Stimulated activated memory B cell treated with anti-CD40 and anti-IgM and Interleukin-4, amounts not matched to agents 10 μg/mL and 1 μg/mL and 100 μg/mL, for 72 hours (primary cell): ENCODE measurements at regions not wholly inside any gene's neighbourhood (a gene's known extent, or its start where the extent isn't known, plus 50 kb on each side); places are given as distances from the start of the nearest gene placed in this dataset.
"Not testable (repeated sequence)": the region's sequence is repeated elsewhere in the genome, so short reads cannot be mapped to it uniquely, and the experiment has no call there.

Source experiments
- ATAC-seq: fragments of 150-1000 bp; cut with Tn5 transposase; 2 replicates; pipeline ENCODE4 v1.10.0; 2021
- H3K27ac Mint-ChIP-seq: one replicate; pipeline ENCODE4 v1.8.0; 2022; ENCODE audit warnings: mild to moderate bottlenecking, mixed read lengths
- H3K27me3 Mint-ChIP-seq: one replicate; pipeline ENCODE4 v1.8.0; 2022; ENCODE audit warnings: mixed read lengths
- H3K36me3 Mint-ChIP-seq: one replicate; pipeline ENCODE4 v1.8.0; 2022; ENCODE audit warnings: mixed read lengths
- H3K4me1 Mint-ChIP-seq: one replicate; pipeline ENCODE4 v1.8.0; 2022; ENCODE audit warnings: mixed read lengths
- H3K4me3 Mint-ChIP-seq: one replicate; pipeline ENCODE4 v1.8.0; 2022; ENCODE audit warnings: mild to moderate bottlenecking, moderate library complexity, mixed read lengths
- H3K9me3 Mint-ChIP-seq: one replicate; pipeline ENCODE4 v1.8.0; 2022; ENCODE audit warnings: mixed read lengths

GRCh38 chr13:70544706-70545105, 436.5 kb upstream of the KLHL1 start:
- H3K27ac Mint-ChIP-seq = no peak overlapping the region
- no peaks in the 10 kb centered on the region for H3K27me3 Mint-ChIP-seq
- no peaks in the 10 kb centered on the region for H3K36me3 Mint-ChIP-seq
- no peaks in the 10 kb centered on the region for H3K4me1 Mint-ChIP-seq
- ATAC-seq = no peak
- no peak overlapping the region for H3K4me3 Mint-ChIP-seq
- H3K9me3 Mint-ChIP-seq = no peaks in the 10 kb centered on the region

DNA sequence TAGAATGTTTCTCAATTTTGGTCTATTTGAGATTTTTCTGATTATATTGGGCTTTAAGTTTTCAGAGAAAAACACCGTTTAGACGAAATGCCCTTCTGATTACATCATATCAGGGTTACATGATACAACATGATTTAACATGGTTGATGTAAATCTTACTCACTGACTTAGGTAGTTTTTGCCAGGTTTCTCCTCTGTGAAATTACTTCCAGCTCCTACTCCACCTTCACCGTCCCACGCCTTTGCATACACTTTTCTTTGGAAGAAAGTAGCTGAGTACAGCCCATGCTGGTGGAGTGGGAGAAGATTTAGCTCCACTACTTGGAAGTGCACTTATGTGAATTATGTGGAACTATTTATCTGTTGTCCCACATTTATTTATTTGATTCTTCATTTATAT, 433.2 kb upstream of the KLHL1 start:
- Mint-ChIP-seq H3K9me3 (peaks cover 4% of the 10 kb centered on the region), H3K4me3 (no peak overlapping the region), H3K4me1 (no peaks in the 10 kb centered on the region), H3K36me3 (no peaks in the 10 kb centered on the region), H3K27me3 (no peaks in the 10 kb centered on the region), H3K27ac (no peak overlapping the region)
- no peak for ATAC-seq

GRCh38 chr13:70534466-70534865, 426.2 kb upstream of the KLHL1 start:
- peaks cover 7% of the 10 kb centered on the region for H3K9me3 Mint-ChIP-seq
- H3K4me1 Mint-ChIP-seq = no peaks in the 10 kb centered on the region
- no peak overlapping the region for H3K27ac Mint-ChIP-seq
- ATAC-seq = no peak
- H3K36me3 Mint-ChIP-seq = no peaks in the 10 kb centered on the region
- H3K27me3 Mint-ChIP-seq = no peaks in the 10 kb centered on the region
- no peak overlapping the region for H3K4me3 Mint-ChIP-seq

- Mint-ChIP-seq H3K27ac (no peak overlapping the region), H3K36me3 (no peaks in the 10 kb centered on the region), H3K4me3 (no peak overlapping the region), H3K9me3 (peaks cover 2% of the 10 kb centered on the region), H3K27me3 (no peaks in the 10 kb centered on the region), H3K4me1 (no peaks in the 10 kb centered on the region)
- no peak for ATAC-seq
Observed at GRCh38 chr13:70529652-70530051, 421.4 kb upstream of the KLHL1 start.

DNA sequence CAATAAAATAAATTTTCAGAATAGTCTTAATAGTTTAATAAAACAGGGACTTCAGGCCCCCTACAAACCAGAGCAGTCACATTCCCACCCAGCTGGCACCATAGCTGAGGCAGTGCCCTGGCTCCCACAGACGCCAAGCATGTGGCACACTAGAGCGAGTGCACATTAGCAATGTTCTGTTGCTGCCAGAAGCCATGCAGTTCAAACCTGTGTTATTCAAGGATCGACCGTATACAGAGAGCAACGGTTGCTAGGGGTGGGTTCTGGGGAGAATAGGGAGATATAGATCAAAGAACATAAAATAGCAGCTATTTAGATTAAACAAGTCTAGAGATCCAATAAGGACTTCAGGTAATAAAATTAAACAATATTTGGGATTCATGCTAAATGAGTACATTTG, 419.3 kb upstream of the KLHL1 start:
- no peaks in the 10 kb centered on the region for H3K36me3 Mint-ChIP-seq
- no peaks in the 10 kb centered on the region for H3K27me3 Mint-ChIP-seq
- no peak overlapping the region for H3K4me3 Mint-ChIP-seq
- no peak for ATAC-seq
- H3K4me1 Mint-ChIP-seq = no peaks in the 10 kb centered on the region
- no peaks in the 10 kb centered on the region for H3K9me3 Mint-ChIP-seq
- H3K27ac Mint-ChIP-seq = no peak overlapping the region

DNA sequence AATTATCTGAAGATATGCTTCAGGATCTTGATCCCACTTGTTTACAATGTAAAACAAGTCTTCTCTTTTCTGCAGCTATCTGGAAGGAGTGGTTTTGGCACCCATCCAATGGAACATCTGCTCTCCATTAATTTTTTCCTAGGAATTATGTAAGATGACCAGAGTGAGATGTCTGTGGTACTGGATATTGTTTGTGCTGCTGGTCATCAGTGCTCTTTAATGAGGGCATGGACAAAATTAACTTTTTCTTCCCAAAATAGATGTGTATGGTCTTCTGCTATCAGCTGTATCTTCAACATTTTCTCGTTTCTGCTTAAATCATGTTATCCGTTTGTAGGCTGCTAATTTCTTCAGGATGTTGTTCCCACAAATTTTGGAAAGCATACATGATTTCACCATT, 415.4 kb upstream of the KLHL1 start:
- no peaks in the 10 kb centered on the region for H3K27me3 Mint-ChIP-seq
- H3K4me1 Mint-ChIP-seq = no peaks in the 10 kb centered on the region
- no peak overlapping the region for H3K4me3 Mint-ChIP-seq
- H3K36me3 Mint-ChIP-seq = no peaks in the 10 kb centered on the region
- no peak overlapping the region for H3K27ac Mint-ChIP-seq
- no peak for ATAC-seq
- no peaks in the 10 kb centered on the region for H3K9me3 Mint-ChIP-seq

GRCh38 chr13:70520275-70521036, 412.2 kb upstream of the KLHL1 start:
- no peak for ATAC-seq
- H3K9me3 Mint-ChIP-seq = no peaks in the 10 kb centered on the region
- H3K4me1 Mint-ChIP-seq = no peaks in the 10 kb centered on the region
- no peak overlapping the region for H3K27ac Mint-ChIP-seq
- H3K36me3 Mint-ChIP-seq = no peaks in the 10 kb centered on the region
- no peaks in the 10 kb centered on the region for H3K27me3 Mint-ChIP-seq
- no peak overlapping the region for H3K4me3 Mint-ChIP-seq

DNA sequence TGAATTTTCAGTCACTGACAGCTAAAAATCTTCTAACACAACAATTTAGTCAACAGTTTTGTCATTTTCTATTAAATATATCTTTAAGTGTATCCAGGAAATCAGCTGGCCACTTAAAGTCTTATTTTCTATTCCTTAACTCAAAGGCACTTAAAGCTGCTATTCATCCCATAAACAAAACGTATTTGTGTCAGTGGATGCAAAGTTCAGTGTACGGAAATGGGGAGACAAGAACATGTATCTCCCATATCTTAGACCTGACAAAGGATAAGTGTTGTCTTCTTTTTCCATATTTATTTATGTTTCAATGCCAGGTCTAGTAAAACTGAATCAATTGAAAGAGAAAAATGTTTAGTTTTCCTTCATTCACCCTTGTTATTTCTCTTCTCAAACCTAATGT, 409.8 kb upstream of the KLHL1 start:
- ATAC-seq = no peak

GRCh38 chr13:70516226-70516625, 408.0 kb upstream of the KLHL1 start:
- Mint-ChIP-seq H3K9me3 (no peaks in the 10 kb centered on the region), H3K36me3 (no peaks in the 10 kb centered on the region), H3K27me3 (no peaks in the 10 kb centered on the region), H3K27ac (no peak overlapping the region), H3K4me3 (no peak overlapping the region), H3K4me1 (no peaks in the 10 kb centered on the region)
- no peak for ATAC-seq

More for the DNA sequence above, 409.8 kb upstream of the KLHL1 start:
- Mint-ChIP-seq H3K4me1 (no peaks in the 10 kb centered on the region), H3K9me3 (no peaks in the 10 kb centered on the region), H3K36me3 (no peaks in the 10 kb centered on the region), H3K4me3 (no peak overlapping the region), H3K27ac (no peak overlapping the region), H3K27me3 (no peaks in the 10 kb centered on the region)

DNA sequence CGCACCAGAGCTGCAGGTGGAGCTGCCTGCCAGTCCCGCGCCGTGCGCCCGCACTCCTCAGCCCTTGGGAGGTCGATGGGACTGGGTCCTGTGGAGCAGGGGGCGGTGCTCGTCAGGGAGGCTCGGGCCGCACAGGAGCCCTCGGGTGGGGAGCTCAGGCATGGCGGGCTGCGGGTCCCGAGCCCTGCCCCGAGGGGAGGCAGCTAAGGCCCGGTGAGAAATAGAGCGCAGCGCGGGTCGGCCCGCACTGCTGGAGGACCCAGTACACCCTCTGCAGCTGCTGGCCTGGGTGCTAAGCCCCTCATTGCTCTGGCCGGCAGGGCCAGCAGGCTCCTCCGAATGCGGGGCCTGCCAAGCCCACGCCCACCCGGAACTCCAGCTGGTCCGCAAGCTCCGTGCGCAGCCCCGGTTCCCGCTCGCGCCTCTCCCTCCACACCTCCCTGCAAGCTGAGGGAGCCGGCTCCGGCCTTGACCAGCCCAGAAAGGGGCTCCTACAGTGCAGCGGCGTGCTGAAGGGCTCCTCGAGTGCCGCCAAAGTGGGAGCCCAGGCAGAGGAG, 403.7 kb upstream of the KLHL1 start:
- H3K27ac Mint-ChIP-seq, H3K36me3 Mint-ChIP-seq, H3K9me3 Mint-ChIP-seq, H3K27me3 Mint-ChIP-seq, H3K4me1 Mint-ChIP-seq, ATAC-seq, H3K4me3 Mint-ChIP-seq: not testable (repeated sequence)

- no peaks in the 10 kb centered on the region for H3K27me3 Mint-ChIP-seq
- H3K9me3 Mint-ChIP-seq = peaks cover 3% of the 10 kb centered on the region
- no peaks in the 10 kb centered on the region for H3K4me1 Mint-ChIP-seq
- H3K4me3 Mint-ChIP-seq = no peak overlapping the region
- no peak overlapping the region for H3K27ac Mint-ChIP-seq
- no peaks in the 10 kb centered on the region for H3K36me3 Mint-ChIP-seq
- no peak for ATAC-seq
Observed at GRCh38 chr13:70505809-70506208, 397.6 kb upstream of the KLHL1 start.

- Mint-ChIP-seq H3K27me3 (no peaks in the 10 kb centered on the region), H3K27ac (no peak overlapping the region), H3K4me1 (no peaks in the 10 kb centered on the region), H3K9me3 (peaks cover 3% of the 10 kb centered on the region), H3K36me3 (no peaks in the 10 kb centered on the region), H3K4me3 (no peak overlapping the region)
- ATAC-seq = no peak
Observed at GRCh38 chr13:70502944-70503343, 394.7 kb upstream of the KLHL1 start.

DNA sequence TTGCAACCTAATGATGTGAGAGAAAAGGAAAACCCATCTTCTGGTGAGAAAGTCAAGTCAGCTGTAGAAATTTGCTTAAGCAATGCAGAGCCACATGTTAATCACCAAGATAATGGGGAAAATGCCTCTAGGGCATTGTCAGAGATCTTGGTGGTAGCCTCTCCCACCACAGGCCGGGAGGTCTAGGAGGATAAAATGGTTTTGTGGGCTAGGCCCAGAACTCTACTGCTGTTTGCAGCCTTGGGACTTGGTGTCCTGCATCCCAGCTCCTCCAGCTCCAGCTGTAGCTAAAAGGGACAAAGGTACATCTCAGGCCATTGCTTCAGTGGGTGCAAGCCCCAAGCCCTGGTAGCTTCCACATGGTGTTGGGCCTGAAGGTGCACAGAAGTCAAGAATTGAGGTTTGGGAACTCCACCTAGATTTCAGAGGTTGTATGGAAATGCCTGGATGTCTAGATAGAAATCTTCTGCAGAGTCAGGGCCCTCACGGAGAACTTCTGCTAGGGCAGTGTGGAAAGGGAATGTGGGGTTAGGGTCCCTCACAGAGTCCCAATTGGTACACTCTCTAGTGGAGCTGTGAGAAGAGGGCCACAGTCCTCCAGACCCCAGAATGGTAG, 382.2 kb upstream of the KLHL1 start:
- ATAC-seq = no peak
- Mint-ChIP-seq H3K36me3 (no peaks in the 10 kb centered on the region), H3K9me3 (peaks cover 9% of the 10 kb centered on the region), H3K4me1 (no peaks in the 10 kb centered on the region), H3K4me3 (no peak overlapping the region), H3K27me3 (no peaks in the 10 kb centered on the region), H3K27ac (no peak overlapping the region)

DNA sequence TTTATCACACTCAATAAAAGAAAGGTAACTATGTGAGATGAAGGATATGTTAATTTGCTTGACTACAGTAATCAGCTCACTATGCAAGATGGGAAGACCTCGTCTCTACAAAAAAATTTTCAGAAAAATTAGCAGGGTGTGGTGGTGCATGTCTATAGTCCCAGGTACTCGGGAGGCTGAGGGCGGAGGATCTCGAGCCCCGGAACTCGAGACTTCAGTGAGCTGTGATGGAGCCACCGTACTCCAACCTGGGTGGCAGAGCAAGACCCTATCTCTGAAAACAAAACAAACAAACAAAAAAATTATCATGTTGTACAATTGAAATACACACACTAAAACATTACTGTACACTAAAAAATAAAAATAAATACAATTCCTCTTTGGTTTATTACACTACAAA, 376.7 kb upstream of the KLHL1 start:
- Mint-ChIP-seq H3K9me3 (peaks cover 3% of the 10 kb centered on the region), H3K27ac (no peak overlapping the region), H3K4me1 (no peaks in the 10 kb centered on the region), H3K36me3 (no peaks in the 10 kb centered on the region), H3K27me3 (no peaks in the 10 kb centered on the region), H3K4me3 (no peak overlapping the region)
- ATAC-seq = no peak

DNA sequence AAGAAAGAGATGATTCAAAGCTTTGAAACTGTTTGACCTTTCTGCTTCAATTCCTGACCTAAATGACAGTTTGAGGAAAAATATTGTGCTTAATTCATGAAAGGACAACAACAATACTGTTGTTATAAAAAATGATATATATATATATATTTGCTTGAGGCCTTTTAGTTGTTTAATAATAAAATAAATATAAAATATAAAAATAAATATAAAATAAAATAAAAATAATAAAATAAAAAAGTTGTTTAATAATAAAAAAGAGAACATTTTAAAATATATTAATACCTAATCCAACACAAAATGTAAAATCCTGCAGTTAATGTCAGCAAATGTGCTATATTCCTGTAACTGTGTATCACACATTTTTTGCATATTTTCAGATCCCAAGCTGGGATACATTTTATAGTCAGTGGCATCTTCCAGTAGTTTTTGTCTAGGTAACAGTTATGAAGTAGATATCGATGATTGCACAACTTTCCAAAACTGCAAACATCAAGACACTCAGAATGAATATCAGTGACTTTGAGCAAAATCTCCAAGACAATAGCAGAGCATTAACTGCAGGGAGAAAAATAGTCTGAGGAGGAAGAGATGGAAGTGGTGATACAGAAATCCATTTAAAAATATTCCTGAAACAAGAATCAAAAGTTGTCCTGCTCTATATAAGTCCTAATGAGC, 375.5 kb upstream of the KLHL1 start:
- ATAC-seq = no peak

DNA sequence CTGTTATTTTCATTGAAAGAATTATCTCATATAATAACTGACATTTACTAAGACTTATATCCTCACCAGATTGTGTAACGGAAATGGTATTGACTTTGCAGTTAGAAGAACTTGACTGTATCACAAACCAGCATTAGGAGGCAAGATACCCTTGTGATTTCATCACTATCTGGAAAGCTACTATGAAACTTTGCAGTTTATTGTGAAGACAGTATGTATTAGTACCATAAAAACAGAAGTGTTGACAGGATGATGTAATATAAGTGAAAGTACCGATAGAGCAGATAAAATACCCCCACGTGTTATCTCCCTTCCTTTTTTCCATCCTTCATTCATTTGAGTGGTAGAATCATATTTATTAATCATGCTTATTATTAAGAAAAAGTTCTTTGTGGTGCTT, 365.7 kb upstream of the KLHL1 start:
- ATAC-seq = no peak
- no peak overlapping the region for H3K4me3 Mint-ChIP-seq
- H3K9me3 Mint-ChIP-seq = peaks cover 3% of the 10 kb centered on the region
- no peaks in the 10 kb centered on the region for H3K27me3 Mint-ChIP-seq
- no peak overlapping the region for H3K27ac Mint-ChIP-seq
- H3K36me3 Mint-ChIP-seq = no peaks in the 10 kb centered on the region
- no peaks in the 10 kb centered on the region for H3K4me1 Mint-ChIP-seq

More for the DNA sequence above, 375.5 kb upstream of the KLHL1 start:
- Mint-ChIP-seq H3K4me1 (no peaks in the 10 kb centered on the region), H3K9me3 (no peaks in the 10 kb centered on the region), H3K4me3 (no peak overlapping the region), H3K27me3 (no peaks in the 10 kb centered on the region), H3K36me3 (no peaks in the 10 kb centered on the region), H3K27ac (no peak overlapping the region)
